ENCODE measurements at regions not wholly inside any gene's neighbourhood (a gene's known extent, or its start where the extent isn't known, plus 50 kb on each side); places are given as distances from the start of the nearest gene placed in this dataset.

- TF ChIP-seq RERE (CRISPR knock-in tag; IDR thresholded peaks at IDR 0.05; ENCODE audit: low read depth) (no peak), ZMYM3 (CRISPR knock-in tag; IDR thresholded peaks at IDR 0.05) (no peak), ZNF407 (CRISPR knock-in tag; IDR thresholded peaks at IDR 0.05; ENCODE audit: not compliant biosample characterization) (no peak)
Measured at GRCh38 chr14:98897605-98898309, 374.2 kb downstream of the BCL11B start (continued).

Measured in HepG2 (cell line).